HG02610 (cell line): ENCODE measurements at regions not wholly inside any gene's neighbourhood (a gene's known extent, or its start where the extent isn't known, plus 50 kb on each side); places are given as distances from the start of the nearest gene placed in this dataset.

Experiments used
- ATAC-seq: cut with Tn5 transposase; IDR thresholded peaks from one replicate; pipeline ENCODE4 v1.9.1; 2021; ENCODE audit warnings: mild to moderate bottlenecking, moderate library complexity; ENCODE audit not compliant: unreplicated experiment

DNA sequence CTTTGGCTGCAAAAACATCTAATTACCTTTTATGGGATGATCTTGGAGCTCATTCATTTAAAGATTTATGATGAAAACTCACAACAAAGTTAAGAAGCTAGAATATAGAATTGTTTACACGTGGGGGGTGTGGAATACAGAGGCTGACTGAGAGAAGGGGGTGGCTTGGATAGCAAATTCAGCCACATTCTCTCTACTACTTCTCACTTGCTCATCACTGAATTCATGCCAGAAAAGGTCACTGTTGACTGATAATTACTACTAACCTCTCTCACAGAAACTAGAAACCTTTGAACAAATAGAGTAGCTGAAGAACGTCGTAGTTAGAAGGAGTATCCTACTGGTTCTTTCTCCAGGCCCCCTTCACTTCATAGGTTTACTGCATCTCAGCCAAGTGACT lies 808.2 kb downstream of the BRINP1 start:
- no peak for ATAC-seq

- no peak for ATAC-seq
Measured at GRCh38 chr9:118563677-118564076, 805.6 kb downstream of the BRINP1 start.

DNA sequence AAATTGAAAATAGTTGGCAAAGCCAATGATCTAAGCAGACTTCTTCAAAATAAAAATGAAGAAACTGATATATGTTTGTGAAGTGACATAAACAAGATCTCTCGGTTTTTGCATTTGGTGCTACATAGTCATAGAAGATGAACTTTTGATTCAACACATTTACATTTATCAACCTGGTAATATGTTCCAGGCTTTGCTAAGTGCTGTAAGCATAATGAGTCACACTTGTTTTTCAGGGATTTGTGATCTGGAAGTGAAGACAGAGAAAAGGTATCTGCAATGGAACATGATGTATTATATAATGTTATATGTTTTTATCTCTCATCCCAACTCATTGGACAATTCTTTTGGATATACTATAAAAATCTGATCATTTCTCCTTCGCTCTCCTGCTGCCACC lies 801.4 kb downstream of the BRINP1 start:
- ATAC-seq: no peak

DNA sequence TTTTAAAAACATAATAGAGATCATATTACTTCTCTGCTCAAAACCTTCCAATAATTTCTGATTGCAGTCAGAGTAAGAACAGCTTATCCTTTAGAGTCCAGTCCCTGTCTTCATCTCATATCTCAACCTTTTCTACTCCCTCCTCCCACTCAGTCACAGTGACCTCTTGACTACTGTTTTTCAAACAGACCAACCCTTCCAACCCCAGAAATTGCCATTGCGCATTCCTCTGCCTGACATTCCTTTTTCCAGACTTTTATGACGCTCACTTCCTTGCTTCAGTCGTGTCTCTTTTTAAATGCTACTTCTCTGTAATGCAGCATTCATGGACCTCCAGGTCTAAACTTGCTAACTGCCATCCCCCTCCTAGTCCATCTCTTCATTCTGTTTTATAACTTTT lies 800.5 kb downstream of the BRINP1 start:
- no peak for ATAC-seq

DNA sequence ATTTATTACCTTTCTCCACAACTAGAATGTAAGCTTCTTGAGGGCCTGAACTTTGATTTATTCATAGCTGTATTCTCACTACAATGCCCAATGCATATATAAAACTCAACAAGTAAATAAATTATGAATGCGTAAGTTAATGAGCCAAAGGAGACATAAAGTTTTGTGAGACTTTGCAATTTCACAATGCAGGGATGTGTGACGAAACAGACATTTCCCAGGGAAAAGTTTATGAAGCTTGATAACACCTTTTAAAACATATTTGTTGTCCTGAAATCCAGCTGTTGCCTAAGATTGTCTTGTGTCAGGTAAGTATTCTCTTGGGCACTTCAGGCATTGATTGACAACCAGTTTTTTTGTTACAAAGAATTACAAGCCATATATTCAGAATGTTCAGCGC lies 800.1 kb downstream of the BRINP1 start:
- no peak for ATAC-seq

DNA sequence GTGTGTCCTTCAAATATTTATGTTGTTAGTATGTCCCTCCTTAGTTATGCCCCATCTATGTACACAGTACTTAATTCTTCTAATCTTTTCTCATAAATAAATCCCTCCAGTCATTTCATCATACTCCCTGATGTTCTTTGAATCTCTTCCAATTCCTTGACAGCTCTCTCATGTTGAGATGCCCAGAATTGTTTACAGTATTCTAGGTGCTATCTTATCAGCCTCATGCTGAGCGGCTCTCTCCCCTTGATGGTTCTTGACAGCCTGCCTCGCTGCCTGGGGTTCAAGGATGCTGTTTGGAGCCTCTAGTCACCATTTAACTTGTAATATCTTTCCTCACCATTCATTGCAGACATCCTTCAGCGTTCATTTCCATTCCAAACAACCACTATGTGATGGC lies 799.2 kb downstream of the BRINP1 start:
- ATAC-seq: no peak

GRCh38 chr9:118575341-118576070 lies 793.7 kb downstream of the BRINP1 start:
- no peak for ATAC-seq

GRCh38 chr9:118577121-118577520 lies 792.1 kb downstream of the BRINP1 start:
- no peak for ATAC-seq

DNA sequence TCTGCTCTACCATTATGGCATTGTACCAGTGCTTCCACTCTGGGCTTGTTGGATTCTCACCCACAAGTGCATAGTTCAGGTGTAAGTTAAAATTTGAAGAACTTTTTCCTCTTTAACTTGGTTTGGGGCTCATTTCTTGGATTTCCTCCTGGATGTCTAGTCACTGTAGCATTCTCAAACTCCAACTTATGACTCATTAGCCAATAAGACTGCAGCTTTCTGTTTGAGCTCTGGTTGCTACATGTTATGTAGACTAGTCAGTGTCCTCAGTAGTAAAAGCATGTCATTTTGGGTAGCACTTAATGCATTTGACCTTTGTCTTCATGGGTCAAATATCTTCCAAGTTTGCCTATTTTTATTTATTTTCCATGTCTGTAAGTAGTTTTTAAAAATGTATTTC lies 790.8 kb downstream of the BRINP1 start:
- ATAC-seq: no peak

- ATAC-seq: no peak
Measured at GRCh38 chr9:118583414-118583813, 785.8 kb downstream of the BRINP1 start.

- ATAC-seq: no peak
Measured at GRCh38 chr9:118586978-118587377, 782.3 kb downstream of the BRINP1 start.

- no peak for ATAC-seq
Measured at GRCh38 chr9:118594428-118594827, 774.8 kb downstream of the BRINP1 start.

DNA sequence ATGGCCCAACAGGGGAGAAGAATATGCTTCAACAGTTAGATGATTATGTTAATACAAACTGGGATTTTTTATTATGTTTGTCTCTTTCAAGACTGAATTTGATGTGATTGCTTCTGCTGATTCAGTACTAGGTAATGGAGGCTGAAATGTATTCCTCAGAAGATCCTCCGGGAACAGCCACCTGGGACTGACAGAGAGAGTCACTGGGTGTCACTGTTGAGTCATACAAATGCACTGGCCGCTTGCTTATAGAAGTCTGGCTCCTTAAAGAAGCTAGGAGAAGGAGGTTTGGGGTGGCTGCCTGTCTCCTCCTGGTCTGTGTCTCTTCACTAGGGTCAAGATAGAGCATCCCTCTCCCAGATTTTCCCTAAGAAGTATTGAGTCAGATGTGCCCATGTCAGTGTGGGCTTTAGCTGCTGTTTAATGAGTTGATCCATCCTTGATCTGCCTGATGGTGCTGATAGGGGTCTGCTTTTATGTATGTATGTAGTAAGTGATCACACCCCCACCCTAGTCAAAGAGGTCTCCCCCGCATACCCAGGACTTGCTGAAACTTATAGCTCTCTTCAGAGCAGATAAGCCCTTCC lies 773.4 kb downstream of the BRINP1 start:
- no peak for ATAC-seq

DNA sequence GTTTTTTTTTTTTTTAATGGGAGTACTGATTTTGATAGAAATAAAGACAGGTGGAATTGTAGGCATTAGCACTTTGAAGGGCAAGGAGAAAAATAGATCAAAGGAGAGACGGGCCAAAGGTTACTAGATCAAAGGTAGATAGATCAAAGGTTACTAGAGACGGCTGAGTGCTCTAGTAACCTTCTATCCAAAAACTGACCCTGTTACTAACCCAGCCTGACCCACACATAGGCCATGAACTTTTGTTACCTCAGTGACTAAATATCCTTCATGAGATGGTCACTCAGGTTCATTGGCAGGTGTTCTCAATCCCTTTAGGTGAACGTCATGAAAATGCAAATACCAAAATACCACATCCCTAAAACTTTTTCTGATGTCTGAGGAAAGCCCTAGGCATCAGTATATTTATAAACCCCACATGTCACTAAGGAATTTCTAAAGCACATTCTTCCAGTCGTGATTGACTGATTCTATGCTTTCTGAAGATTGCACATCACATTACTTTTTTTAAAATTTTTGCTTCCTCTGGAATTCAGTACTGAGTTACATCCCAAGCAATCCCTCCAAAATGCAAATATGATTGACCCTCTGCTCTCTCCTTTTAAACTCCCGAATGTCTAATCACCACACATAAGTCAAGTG lies 772.7 kb downstream of the BRINP1 start:
- no peak for ATAC-seq

GRCh38 chr9:118606668-118607067 lies 762.6 kb downstream of the BRINP1 start:
- no peak for ATAC-seq

DNA sequence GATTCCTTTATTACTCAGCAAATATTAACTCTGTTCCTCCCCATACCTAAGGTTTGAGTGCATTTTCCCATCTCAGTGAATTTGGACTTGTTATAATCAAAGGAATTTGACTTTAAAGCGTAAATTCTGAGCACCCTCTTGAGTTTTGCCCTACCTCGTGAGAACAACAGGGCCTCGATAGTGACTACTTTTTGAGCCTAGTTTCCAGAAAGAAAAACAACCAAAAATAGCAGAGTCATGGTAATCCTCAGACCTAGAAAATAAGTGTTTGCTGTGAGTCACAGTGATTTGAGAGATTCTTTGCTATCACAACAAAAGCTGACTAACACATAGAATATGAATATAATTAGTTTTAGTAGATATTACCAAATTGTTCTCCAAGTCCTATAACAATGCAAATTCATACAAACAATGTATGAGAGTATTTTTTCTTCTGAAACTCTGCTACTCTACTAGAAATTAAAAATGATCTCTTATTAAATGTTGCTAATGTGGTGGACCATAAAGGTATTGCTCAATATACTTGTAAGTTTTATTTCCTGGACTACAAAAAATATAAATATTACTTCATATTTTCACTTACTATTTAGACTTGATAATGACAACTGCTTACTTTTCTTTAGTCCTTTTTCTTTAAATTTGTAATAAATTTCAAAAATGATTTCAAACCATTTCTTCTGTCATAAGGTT lies 759.7 kb downstream of the BRINP1 start:
- ATAC-seq: no peak

DNA sequence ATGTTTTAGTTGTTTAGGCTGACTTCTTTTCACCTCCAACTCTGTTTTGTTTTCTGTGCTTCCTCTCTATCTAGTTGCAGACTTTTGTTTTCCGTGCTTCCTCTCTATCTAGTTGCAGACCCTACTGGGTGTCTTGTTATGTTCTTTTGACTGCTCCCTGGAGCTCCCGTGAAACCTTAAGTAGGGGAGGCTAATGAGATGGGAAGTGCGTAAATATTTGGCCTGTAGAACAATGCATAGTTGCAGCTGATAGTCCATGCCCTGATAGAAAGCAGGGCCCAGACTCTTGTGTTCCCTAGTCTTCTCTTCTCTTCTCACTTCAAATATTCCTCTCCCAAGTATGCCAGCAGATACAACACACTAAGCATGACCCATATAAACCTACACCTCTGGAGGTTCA lies 757.0 kb downstream of the BRINP1 start:
- no peak for ATAC-seq

DNA sequence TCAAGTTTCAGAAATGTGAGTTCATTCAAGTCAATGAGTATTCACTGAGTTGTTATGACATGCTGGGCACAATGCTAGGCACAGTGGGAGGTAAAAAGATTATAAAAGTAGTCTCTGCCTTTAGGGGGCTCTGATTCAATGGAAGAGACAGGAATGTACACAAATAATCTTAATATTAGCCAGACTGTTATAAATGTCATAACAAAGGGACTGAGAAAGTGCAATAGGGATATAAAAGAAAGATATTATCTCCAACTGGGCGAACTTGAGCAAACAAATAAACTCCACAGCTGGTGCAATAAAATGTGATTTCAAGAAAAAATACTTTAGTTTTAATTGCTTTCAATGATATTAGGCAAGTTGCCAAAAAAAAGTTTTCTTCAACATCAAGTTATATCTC lies 755.2 kb downstream of the BRINP1 start:
- no peak for ATAC-seq

DNA sequence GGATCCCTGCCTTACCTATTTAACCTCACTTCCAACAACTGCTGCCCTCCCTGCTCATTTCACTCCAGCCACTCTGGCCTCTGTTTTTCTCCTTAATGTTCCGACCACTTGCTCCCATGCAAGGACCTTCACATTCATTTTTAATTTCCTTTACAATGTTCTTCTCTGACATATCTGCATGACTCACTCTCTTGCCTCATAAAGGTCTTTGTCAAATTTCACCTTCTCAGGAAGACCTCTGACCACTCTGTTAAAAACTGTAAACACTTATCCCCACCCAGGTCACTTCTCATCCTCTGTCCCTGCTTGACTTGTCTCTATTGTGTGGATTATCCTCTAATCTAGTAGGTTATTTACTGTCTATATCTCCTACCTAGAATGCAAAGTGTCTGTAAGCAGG lies 751.2 kb downstream of the BRINP1 start:
- no peak for ATAC-seq

DNA sequence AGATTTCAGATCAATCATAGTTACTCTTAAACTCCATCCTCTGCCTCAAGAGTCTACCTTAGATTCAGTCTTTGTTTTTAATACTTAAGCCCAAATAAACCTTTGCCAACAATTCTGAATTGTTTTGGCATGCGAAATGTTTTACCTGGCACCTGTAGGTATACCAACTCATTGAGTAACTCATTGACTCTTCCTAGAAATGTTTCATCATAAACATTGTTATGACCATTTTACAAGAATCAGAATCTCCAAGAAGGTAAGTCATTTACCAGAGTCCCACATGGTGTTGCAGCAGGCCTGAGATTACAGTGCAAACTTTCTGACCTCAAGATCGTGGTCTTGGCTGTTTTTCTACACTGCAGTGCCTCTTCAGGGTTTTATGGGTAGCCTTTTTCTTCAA lies 750.4 kb downstream of the BRINP1 start:
- ATAC-seq: no peak

DNA sequence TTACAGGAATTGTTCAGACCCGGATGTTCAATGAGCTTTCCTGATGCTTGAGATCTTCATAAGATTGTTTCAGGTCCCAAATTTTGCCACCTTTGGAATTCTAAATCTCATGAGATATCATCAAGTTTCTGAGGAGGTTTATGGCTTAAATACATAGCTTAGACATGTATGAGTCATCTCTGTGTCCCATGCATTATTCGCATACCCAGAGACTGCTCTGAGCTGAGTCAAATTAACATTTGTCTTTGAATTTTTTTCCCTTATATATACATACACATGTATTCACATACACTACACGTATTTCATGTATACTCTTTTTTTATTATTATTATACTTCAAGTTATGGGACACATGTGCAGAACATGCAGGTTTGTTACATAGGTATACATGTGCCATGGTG lies 744.6 kb downstream of the BRINP1 start:
- no peak for ATAC-seq

DNA sequence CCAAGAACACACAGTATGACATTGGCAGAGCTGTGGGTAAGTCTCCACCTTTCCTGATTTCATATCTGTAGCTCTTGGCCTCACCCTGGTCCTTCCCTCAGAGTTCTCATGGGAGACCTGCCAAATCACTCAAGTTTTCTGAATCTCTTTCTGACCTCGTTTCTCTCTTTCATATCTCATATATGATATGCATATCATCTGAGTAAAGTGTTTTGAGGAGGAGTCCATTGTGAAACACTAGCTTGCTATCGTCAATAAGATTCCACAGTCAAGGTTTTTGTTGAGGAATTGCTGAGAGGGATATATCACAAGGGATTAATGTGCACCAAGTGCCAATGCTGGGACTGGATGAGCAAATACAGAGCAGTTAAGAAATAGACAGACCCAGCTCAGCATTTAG lies 739.2 kb downstream of the BRINP1 start:
- no peak for ATAC-seq
